IPS-15b (cell line): ENCODE measurements at regions not wholly inside any gene's neighbourhood (a gene's known extent, or its start where the extent isn't known, plus 50 kb on each side); places are given as distances from the start of the nearest gene placed in this dataset.
"Not testable (repeated sequence)": the region's sequence is repeated elsewhere in the genome, so short reads cannot be mapped to it uniquely, and the experiment has no call there.

ENCODE experiments used
- H3K27me3 ChIP-seq: one replicate; pipeline ENCODE4 v1.6.1; 2013; ENCODE audit warnings: low read length; ENCODE audit not compliant: control insufficient read depth, insufficient read depth
- H3K36me3 ChIP-seq: one replicate; pipeline ENCODE4 v1.6.1; 2013; ENCODE audit warnings: low read length; ENCODE audit not compliant: control insufficient read depth, insufficient read depth
- H3K4me1 ChIP-seq: one replicate; pipeline ENCODE4 v1.6.1; 2013; ENCODE audit warnings: mild to moderate bottlenecking, low read length; ENCODE audit not compliant: control insufficient read depth, insufficient read depth
- H3K4me3 ChIP-seq: one replicate; pipeline ENCODE4 v1.5.1; 2013; ENCODE audit warnings: low read depth, low read length
- H3K9ac ChIP-seq: one replicate; pipeline ENCODE4 v1.6.1; 2013; ENCODE audit warnings: low read depth, mild to moderate bottlenecking, low read length
- H3K9me3 ChIP-seq: one replicate; pipeline ENCODE4 v1.6.1; 2013; ENCODE audit warnings: mild to moderate bottlenecking, low read length; ENCODE audit not compliant: control insufficient read depth, insufficient read depth

- Histone ChIP-seq H3K4me1 (no peaks in the 10 kb centered on the region), H3K36me3 (no peaks in the 10 kb centered on the region), H3K9me3 (no peaks in the 10 kb centered on the region), H3K9ac (no peak overlapping the region), H3K27me3 (no peaks in the 10 kb centered on the region), H3K4me3 (no peak overlapping the region)
Measured at GRCh38 chr12:22115711-22116110, 69.7 kb downstream of the CMAS start.

GRCh38 chr12:22116376-22116775, 70.4 kb downstream of the CMAS start:
- Histone ChIP-seq H3K36me3 (no peaks in the 10 kb centered on the region), H3K9ac (no peak overlapping the region), H3K4me1 (no peaks in the 10 kb centered on the region), H3K27me3 (no peaks in the 10 kb centered on the region), H3K9me3 (no peaks in the 10 kb centered on the region), H3K4me3 (no peak overlapping the region)

- Histone ChIP-seq H3K27me3 (no peaks in the 10 kb centered on the region), H3K4me3 (no peak overlapping the region), H3K4me1 (no peaks in the 10 kb centered on the region), H3K9me3 (no peaks in the 10 kb centered on the region), H3K36me3 (no peaks in the 10 kb centered on the region), H3K9ac (no peak overlapping the region)
Measured at GRCh38 chr12:22117563-22118237, 71.7 kb downstream of the CMAS start.

- Histone ChIP-seq H3K4me1 (no peaks in the 10 kb centered on the region), H3K9me3 (no peaks in the 10 kb centered on the region)
Measured at GRCh38 chr12:22118238-22118790, 72.3 kb downstream of the CMAS start.

GRCh38 chr12:22121224-22121623, 75.2 kb downstream of the CMAS start:
- Histone ChIP-seq H3K9ac (no peak overlapping the region), H3K36me3 (no peaks in the 10 kb centered on the region), H3K4me3 (no peak overlapping the region), H3K27me3 (no peaks in the 10 kb centered on the region), H3K4me1 (no peaks in the 10 kb centered on the region), H3K9me3 (no peaks in the 10 kb centered on the region)

More at GRCh38 chr12:22118238-22118790, 72.3 kb downstream of the CMAS start:
- Histone ChIP-seq H3K9ac (no peak overlapping the region), H3K4me3 (no peak overlapping the region), H3K36me3 (no peaks in the 10 kb centered on the region), H3K27me3 (no peaks in the 10 kb centered on the region)

GRCh38 chr12:22122359-22122758, 76.3 kb downstream of the CMAS start:
- H3K4me1 ChIP-seq, result no peaks in the 10 kb centered on the region
- no peaks in the 10 kb centered on the region for H3K27me3 ChIP-seq
- H3K4me3 ChIP-seq, result no peak overlapping the region
- no peaks in the 10 kb centered on the region for H3K36me3 ChIP-seq
- no peaks in the 10 kb centered on the region for H3K9me3 ChIP-seq
- no peak overlapping the region for H3K9ac ChIP-seq

- no peaks in the 10 kb centered on the region for H3K4me1 ChIP-seq
- H3K36me3 ChIP-seq, result no peaks in the 10 kb centered on the region
- no peaks in the 10 kb centered on the region for H3K27me3 ChIP-seq
- no peak overlapping the region for H3K4me3 ChIP-seq
- H3K9me3 ChIP-seq, result no peaks in the 10 kb centered on the region
- H3K9ac ChIP-seq, result no peak overlapping the region
Measured at GRCh38 chr12:22124987-22125386, 79.0 kb downstream of the CMAS start.

GRCh38 chr12:22126101-22126500, 80.1 kb downstream of the CMAS start:
- H3K36me3 ChIP-seq, H3K4me3 ChIP-seq, H3K4me1 ChIP-seq, H3K9me3 ChIP-seq, H3K9ac ChIP-seq, H3K27me3 ChIP-seq: not testable (repeated sequence)

- Histone ChIP-seq H3K4me3 (no peak overlapping the region), H3K27me3 (no peaks in the 10 kb centered on the region), H3K36me3 (no peaks in the 10 kb centered on the region), H3K4me1 (no peaks in the 10 kb centered on the region), H3K9me3 (no peaks in the 10 kb centered on the region), H3K9ac (no peak overlapping the region)
Measured at GRCh38 chr12:22126758-22127157, 80.7 kb downstream of the CMAS start.

- Histone ChIP-seq H3K4me3 (no peak overlapping the region), H3K36me3 (no peaks in the 10 kb centered on the region), H3K4me1 (no peaks in the 10 kb centered on the region)
Measured at GRCh38 chr12:22130671-22131070, 84.7 kb downstream of the CMAS start.

GRCh38 chr12:22136604-22137117, 90.6 kb downstream of the CMAS start:
- not testable (repeated sequence) for H3K9ac ChIP-seq, H3K4me1 ChIP-seq
- peak overlapping the region; percentile 35 for H3K4me3 ChIP-seq

More at GRCh38 chr12:22130671-22131070, 84.7 kb downstream of the CMAS start:
- no peak overlapping the region for H3K9ac ChIP-seq
- no peaks in the 10 kb centered on the region for H3K27me3 ChIP-seq
- H3K9me3 ChIP-seq, result no peaks in the 10 kb centered on the region

More at GRCh38 chr12:22136604-22137117, 90.6 kb downstream of the CMAS start:
- not testable (repeated sequence) for H3K36me3 ChIP-seq, H3K27me3 ChIP-seq, H3K9me3 ChIP-seq
